IMR-90 (cell line): ENCODE measurements at regions not wholly inside any gene's neighbourhood (a gene's known extent, or its start where the extent isn't known, plus 50 kb on each side); places are given as distances from the start of the nearest gene placed in this dataset.

ENCODE experiments used
- ATAC-seq: fragments of 200-7000 bp; cut with Tn5 transposase; 2 replicates; pipeline ENCODE4 v1.9.1; 2020; ENCODE audit warnings: low read depth, mild to moderate bottlenecking, moderate library complexity
- BruUV-seq: library from RNA; stranded (reverse); fragments of 400-500 nt; replicated peaks from 2 replicates; lab custom pipeline; 2021; lab: Mats Ljungman, UMichigan
- CTCF ChIA-PET: fragments of 300-600 bp; formaldehyde crosslinking; extraction: SDS; loops from one replicate; lab custom pipeline; 2021; ENCODE audit warnings: antibody characterized with exemption; lab: Yijun Ruan, JAX
- POLR2A ChIA-PET: fragments of 300-600 bp; sonication (Branson Sonifier 250); formaldehyde crosslinking; loops from one replicate; lab custom pipeline; 2022; ENCODE audit warnings: antibody characterized with exemption; ENCODE audit not compliant: unreplicated experiment; lab: Charles Lee
- DNase-seq: peaks from one replicate; pipeline ENCODE4 v3.0.0; 2013
- H2AFZ ChIP-seq: replicated peaks from 2 replicates; pipeline ENCODE3; 2013; ENCODE audit warnings: low read length, mild to moderate bottlenecking; ENCODE audit not compliant: poor library complexity
- H2AK5ac ChIP-seq: 2 replicates; pipeline ENCODE4 v1.6.1; 2013; ENCODE audit warnings: low read depth, low read length, inconsistent platforms
- H2AK9ac ChIP-seq: replicated peaks from 2 replicates; pipeline ENCODE3; 2013; ENCODE audit warnings: mild to moderate bottlenecking, low read depth, low read length, moderate library complexity; ENCODE audit not compliant: poor library complexity
- H2BK120ac ChIP-seq: 2 replicates; pipeline ENCODE4 v1.6.1; 2013; ENCODE audit warnings: low read depth, low read length, inconsistent platforms
- H2BK15ac ChIP-seq: 3 replicates; pipeline ENCODE4 v1.6.1; 2013; ENCODE audit warnings: low read depth, low read length, inconsistent platforms
- H2BK20ac ChIP-seq: 2 replicates; pipeline ENCODE4 v1.6.1; 2013; ENCODE audit warnings: low read depth, mild to moderate bottlenecking, inconsistent platforms, low read length, moderate library complexity
- H2BK5ac ChIP-seq: 2 replicates; pipeline ENCODE4 v1.6.1; 2013; ENCODE audit warnings: mild to moderate bottlenecking, low read depth, low read length, inconsistent platforms; ENCODE audit not compliant: poor library complexity, severe bottlenecking
- H3K14ac ChIP-seq: replicated peaks from 2 replicates; pipeline ENCODE4 v1.6.1; 2013; ENCODE audit warnings: low read depth, low read length, inconsistent platforms
- H3K18ac ChIP-seq: 2 replicates; pipeline ENCODE4 v1.6.1; 2013; ENCODE audit warnings: low read depth, low read length, control low read depth
- H3K23ac ChIP-seq: 2 replicates; pipeline ENCODE4 v1.6.1; 2013; ENCODE audit warnings: low read depth, low read length, inconsistent platforms
- H3K27ac ChIP-seq: 2 replicates; pipeline ENCODE4 v1.5.1; 2013; ENCODE audit warnings: mild to moderate bottlenecking, control low read depth, low read length; ENCODE audit not compliant: insufficient read depth
- H3K27me3 ChIP-seq: 2 replicates; pipeline ENCODE4 v1.6.1; 2013; ENCODE audit warnings: low read length; ENCODE audit not compliant: control insufficient read depth, insufficient read depth
- H3K36me3 ChIP-seq: 2 replicates; pipeline ENCODE4 v1.6.1; 2013; ENCODE audit warnings: low read length, mixed read lengths; ENCODE audit not compliant: control insufficient read depth, insufficient read depth
- H3K4ac ChIP-seq: 2 replicates; pipeline ENCODE4 v1.6.1; 2013; ENCODE audit warnings: low read depth, low read length, inconsistent platforms
- H3K4me1 ChIP-seq: 2 replicates; pipeline ENCODE4 v1.6.1; 2013; ENCODE audit warnings: low read length, mixed read lengths; ENCODE audit not compliant: control insufficient read depth, insufficient read depth
- H3K4me2 ChIP-seq: 2 replicates; pipeline ENCODE4 v1.6.1; 2013; ENCODE audit warnings: low read depth, mild to moderate bottlenecking, control low read depth, low read length, moderate library complexity
- H3K4me3 ChIP-seq: 2 replicates; pipeline ENCODE4 v1.5.1; 2013; ENCODE audit warnings: low read depth, mild to moderate bottlenecking, control low read depth, low read length, moderate library complexity; ENCODE audit not compliant: insufficient read depth
- H3K56ac ChIP-seq: 2 replicates; pipeline ENCODE4 v1.6.1; 2013; ENCODE audit warnings: low read length, inconsistent platforms; ENCODE audit not compliant: insufficient read depth; ENCODE audit errors: extremely low read depth
- H3K79me1 ChIP-seq, 2 experiments: 2 replicates each; pipeline ENCODE4 v1.6.1; 2013; ENCODE audit warnings: low read length in 2 of 2, inconsistent platforms in 1 of 2, low read depth in 1 of 2
- H3K9ac ChIP-seq: 2 replicates; pipeline ENCODE4 v1.6.1; 2013; ENCODE audit warnings: low read depth, low read length, control low read depth
- H3K9me1 ChIP-seq: 2 replicates; pipeline ENCODE4 v1.6.1; 2013; ENCODE audit warnings: low read length, inconsistent platforms; ENCODE audit not compliant: insufficient read depth
- H3K9me3 ChIP-seq: 2 replicates; pipeline ENCODE4 v1.6.1; 2013; ENCODE audit warnings: low read length; ENCODE audit not compliant: control insufficient read depth, insufficient read depth
- H4K20me1 ChIP-seq: 2 replicates; pipeline ENCODE4 v1.6.1; 2013; ENCODE audit warnings: low read length, inconsistent platforms; ENCODE audit not compliant: insufficient read depth
- H4K5ac ChIP-seq: 2 replicates; pipeline ENCODE4 v1.6.1; 2013; ENCODE audit warnings: mild to moderate bottlenecking, low read depth, low read length, control low read depth
- H4K8ac ChIP-seq, 2 experiments: 2 replicates each; pipeline ENCODE4 v1.6.1; 2013; ENCODE audit warnings: low read depth in 2 of 2, low read length in 2 of 2, control low read depth in 1 of 2, inconsistent platforms in 1 of 2
- H4K91ac ChIP-seq: 2 replicates; pipeline ENCODE4 v1.6.1; 2013; ENCODE audit warnings: low read depth, low read length, inconsistent platforms; ENCODE audit not compliant: insufficient read depth
- CEBPB ChIP-seq: IDR thresholded peaks from 2 replicates; pipeline ENCODE4 v1.6.1; 2012; ENCODE audit warnings: low read depth, low read length, improper control_type of control experiment
- CHD1 ChIP-seq: IDR thresholded peaks from 2 replicates; pipeline ENCODE4 v1.6.1; 2012; ENCODE audit warnings: low read depth, low read length, improper control_type of control experiment
- MXI1 ChIP-seq: IDR thresholded peaks from 2 replicates; pipeline ENCODE4 v1.6.1; 2012; ENCODE audit warnings: low read depth, mild to moderate bottlenecking, low read length, moderate library complexity, borderline replicate concordance
- NFE2L2 ChIP-seq: fragments of 150-350 bp; IDR thresholded peaks from 2 replicates; pipeline ENCODE4 v1.6.1; 2016; ENCODE audit warnings: low read depth, mild to moderate bottlenecking, low read length
- RFX5 ChIP-seq: IDR thresholded peaks from 2 replicates; pipeline ENCODE4 v1.8.0; 2012; ENCODE audit warnings: low read depth, mild to moderate bottlenecking, low read length, moderate library complexity
- SMC3 ChIP-seq: fragments of 150-350 bp; IDR thresholded peaks from 2 replicates; pipeline ENCODE4 v1.6.1; 2016; ENCODE audit warnings: low read depth, mild to moderate bottlenecking, antibody characterized with exemption, low read length, moderate library complexity
- WGBS, 2 experiments: methylation state at CpG; one replicate each; pipeline versions ENCODE4 v1.1.5 to v1.1.7; 2013; ENCODE audit warnings: missing lambda C conversion rate in 2 of 2; ENCODE audit not compliant: insufficient read length in 1 of 2; ENCODE audit errors: extremely low coverage in 2 of 2; 5-methylcytosine and 5-hydroxymethylcytosine counted together
- dilution Hi-C: fragments of 300-500 bp; cut with HindIII; formaldehyde crosslinking; loops from one replicate; pipeline ENCODE4 v1.14.3; 2018; ENCODE audit warnings: low sequenced_read_pairs; ENCODE audit not compliant: unreplicated experiment
- in situ Hi-C: fragments of 300-500 bp; cut with MboI; formaldehyde crosslinking; loops from 3 replicates; pipeline ENCODE4 v1.14.3; 2019; ENCODE audit warnings: low sequenced_read_pairs, inconsistent platforms, mixed read lengths
- intact Hi-C: fragments of 100-400 bp; cut with micrococcal nuclease; formaldehyde crosslinking; loops from 2 replicates; pipeline ENCODE4 v1.10.0; 2022

GRCh38 chr15:77858792-77859490 lies 218.6 kb downstream of the TBC1D2B start:
- Histone ChIP-seq H3K56ac (no peak overlapping the region), H3K18ac (no peak overlapping the region), H2AK9ac (no peak overlapping the region), H4K20me1 (no peaks in the 10 kb centered on the region), H3K4me3 (no peak overlapping the region), H3K23ac (no peak overlapping the region), H2BK120ac (no peak overlapping the region), H3K14ac (no peak overlapping the region), H2AK5ac (no peak overlapping the region), H3K4ac (no peak overlapping the region), H3K4me1 (no peaks in the 10 kb centered on the region), H3K27me3 (peaks cover 60% of the 10 kb centered on the region), H4K5ac (no peak overlapping the region), H2BK5ac (no peak overlapping the region), H3K36me3 (no peaks in the 10 kb centered on the region), H2BK20ac (no peak overlapping the region), H4K91ac (no peak overlapping the region), H3K79me1 (no peaks in the 10 kb centered on the region), H2AFZ (peak overlapping the region; percentile 32), H3K9ac (no peak overlapping the region), H3K27ac (no peak overlapping the region), H3K9me1 (no peaks in the 10 kb centered on the region), H3K9me3 (no peaks in the 10 kb centered on the region), H4K8ac (no peak overlapping the region), H2BK15ac (no peak overlapping the region), H3K4me2 (no peak overlapping the region)
- no TSS peak for BruUV-seq
- in situ Hi-C loops: no loop called here
- TF ChIP-seq CHD1 (no peak), NFE2L2 (no peak), SMC3 (no peak), CEBPB (no peak), RFX5 (no peak), MXI1 (no peak)
- 82% methylated on average over 2 of the region's 11 CpGs; no CpG with 5 or more reads in 1 of the 2 experiments for WGBS, 2 experiments
- dilution Hi-C loops: no loop called here
- ATAC-seq (no peak), DNase-seq (no peak)
- intact Hi-C loops: no loop called here
- POLR2A ChIA-PET: no interaction called here
- CTCF ChIA-PET: no interaction called here
